Activated CD4-positive, alpha-beta T cell treated with anti-CD3 and anti-CD28 coated beads for 4 hours (primary cell): ENCODE measurements at regions not wholly inside any gene's neighbourhood (a gene's known extent, or its start where the extent isn't known, plus 50 kb on each side); places are given as distances from the start of the nearest gene placed in this dataset.

Experiments
- DNase-seq, 2 donors: peaks; one replicate each; pipeline ENCODE4 v3.0.0-alpha.2; 2020

GRCh38 chr15:62588938-62589670 lies 424.0 kb upstream of the C2CD4B start:
- DNase-seq: no peak

GRCh38 chr15:62591842-62592838 lies 427.1 kb upstream of the C2CD4B start:
- no peak for DNase-seq

- no peak for DNase-seq
These were observed 427.8 kb upstream of the C2CD4B start for GRCh38 chr15:62592920-62593319.

- no peak for DNase-seq
These were observed 428.8 kb upstream of the C2CD4B start for GRCh38 chr15:62593681-62594399.

- no peak for DNase-seq
These were observed 433.1 kb upstream of the C2CD4B start for GRCh38 chr15:62598217-62598616.

GRCh38 chr15:62599791-62600777 lies 435.0 kb upstream of the C2CD4B start:
- no peak for DNase-seq

GRCh38 chr15:62601777-62602545 lies 436.9 kb upstream of the C2CD4B start:
- no peak for DNase-seq

GRCh38 chr15:62603742-62604141 lies 438.7 kb upstream of the C2CD4B start:
- DNase-seq: no peak

- DNase-seq: no peak
These were observed 437.3 kb upstream of the TPM1 start for GRCh38 chr15:62605282-62605681.

- no peak for DNase-seq
These were observed 436.0 kb upstream of the TPM1 start for GRCh38 chr15:62606376-62607113.

- DNase-seq: no peak
These were observed 435.5 kb upstream of the TPM1 start for GRCh38 chr15:62607114-62607462.

GRCh38 chr15:62607643-62608042 lies 434.9 kb upstream of the TPM1 start:
- DNase-seq: no peak

- DNase-seq: no peak
These were observed 434.2 kb upstream of the TPM1 start for GRCh38 chr15:62608369-62608768.

GRCh38 chr15:62610265-62610869 lies 432.2 kb upstream of the TPM1 start:
- DNase-seq: no peak

GRCh38 chr15:62611002-62611401 lies 431.5 kb upstream of the TPM1 start:
- no peak for DNase-seq

- no peak for DNase-seq
These were observed 430.3 kb upstream of the TPM1 start for GRCh38 chr15:62612183-62612733.

GRCh38 chr15:62612771-62613170 lies 429.8 kb upstream of the TPM1 start:
- no peak for DNase-seq

GRCh38 chr15:62616746-62617145 lies 425.8 kb upstream of the TPM1 start:
- no peak for DNase-seq

GRCh38 chr15:62617741-62618140 lies 424.8 kb upstream of the TPM1 start:
- DNase-seq: no peak

GRCh38 chr15:62618432-62618831 lies 424.1 kb upstream of the TPM1 start:
- DNase-seq: no peak
